GM12891 (cell line): ENCODE measurements at regions not wholly inside any gene's neighbourhood (a gene's known extent, or its start where the extent isn't known, plus 50 kb on each side); places are given as distances from the start of the nearest gene placed in this dataset.

Source experiments
- DNase-seq: peaks from one replicate; pipeline ENCODE4 v3.0.0; 2011; ENCODE audit warnings: low spot score; ENCODE audit not compliant: insufficient read length
- FAIRE-seq: peaks from 2 replicates; lab custom pipeline; 2011; peaks lifted over from hg19 to GRCh38; lab: Jason Lieb, UNC
- PAX5 ChIP-seq: IDR thresholded peaks from 2 replicates; pipeline ENCODE4 v1.6.1; 2011; ENCODE audit warnings: low read length, moderate library complexity, mild to moderate bottlenecking; ENCODE audit not compliant: insufficient read depth, severe bottlenecking
- POLR2A ChIP-seq: IDR thresholded peaks from 2 replicates; pipeline ENCODE4 v1.6.1; 2011; ENCODE audit warnings: low read depth, low read length, control low read depth
- POLR2AphosphoS5 ChIP-seq: IDR thresholded peaks from 2 replicates; pipeline ENCODE4 v1.6.1; 2011; ENCODE audit warnings: low read depth, low read length, control low read depth
- POU2F2 ChIP-seq: IDR thresholded peaks from 2 replicates; pipeline ENCODE4 v1.6.1; 2011; ENCODE audit warnings: low read depth, mild to moderate bottlenecking, control low read depth, low read length, moderate library complexity
- SPI1 ChIP-seq: IDR thresholded peaks from 2 replicates; pipeline ENCODE4 v1.6.1; 2011; ENCODE audit warnings: low read depth, low read length, control low read depth
- TAF1 ChIP-seq: IDR thresholded peaks from 2 replicates; pipeline ENCODE4 v1.6.1; 2011; ENCODE audit warnings: low read depth, low read length, control low read depth

GRCh38 chr9:16309469-16310271 is 560.8 kb downstream of the BNC2 start:
- FAIRE-seq (no peak), DNase-seq (no peak)
- TF ChIP-seq POLR2AphosphoS5, result no peak
- TF ChIP-seq SPI1, result no peak

GRCh38 chr9:16310278-16311110 is 560.0 kb downstream of the BNC2 start:
- no peak for FAIRE-seq
- TF ChIP-seq POLR2A (no peak), SPI1 (no peak), TAF1 (no peak), PAX5 (no peak), POU2F2 (no peak), POLR2AphosphoS5 (no peak)
- DNase-seq, result no peak

GRCh38 chr9:16312116-16312515 is 558.4 kb downstream of the BNC2 start:
- TF ChIP-seq TAF1 (no peak), PAX5 (no peak), POLR2AphosphoS5 (no peak), POU2F2 (no peak), POLR2A (no peak), SPI1 (no peak)
- no peak for FAIRE-seq
- no peak for DNase-seq

- no peak for DNase-seq
- no peak for FAIRE-seq
- TF ChIP-seq TAF1 (no peak), POLR2AphosphoS5 (no peak), PAX5 (no peak), POU2F2 (no peak), POLR2A (no peak), SPI1 (no peak)
Measured at GRCh38 chr9:16312962-16313546, 557.4 kb downstream of the BNC2 start.

- DNase-seq (no peak), FAIRE-seq (no peak)
- TF ChIP-seq PAX5, result no peak
- TF ChIP-seq POLR2AphosphoS5, result no peak
Measured at GRCh38 chr9:16314476-16314875, 556.0 kb downstream of the BNC2 start.

- FAIRE-seq, result no peak
- no peak for DNase-seq
- TF ChIP-seq POU2F2 (no peak), PAX5 (no peak), POLR2AphosphoS5 (no peak), POLR2A (no peak), SPI1 (no peak), TAF1 (no peak)
Measured at GRCh38 chr9:16315720-16316119, 554.8 kb downstream of the BNC2 start.

- no peak for FAIRE-seq
- no peak for DNase-seq
- no peak for TF ChIP-seq PAX5
- TF ChIP-seq POLR2A, result no peak
- no peak for TF ChIP-seq POLR2AphosphoS5
- no peak for TF ChIP-seq POU2F2
- TF ChIP-seq SPI1, result no peak
- no peak for TF ChIP-seq TAF1
Measured at GRCh38 chr9:16316456-16316855, 554.0 kb downstream of the BNC2 start.

GRCh38 chr9:16316911-16317817 is 553.3 kb downstream of the BNC2 start:
- TF ChIP-seq SPI1 (no peak), POLR2AphosphoS5 (no peak), PAX5 (no peak), POLR2A (no peak), TAF1 (no peak), POU2F2 (no peak)
- FAIRE-seq, result no peak
- no peak for DNase-seq

- FAIRE-seq (no peak), DNase-seq (no peak)
Measured at GRCh38 chr9:16318516-16319060, 551.9 kb downstream of the BNC2 start.

More at GRCh38 chr9:16318516-16319060, 551.9 kb downstream of the BNC2 start:
- TF ChIP-seq POLR2A (no peak), SPI1 (no peak), PAX5 (no peak), POU2F2 (no peak), TAF1 (no peak), POLR2AphosphoS5 (no peak)
